ENCODE measurements at regions not wholly inside any gene's neighbourhood (a gene's known extent, or its start where the extent isn't known, plus 50 kb on each side); places are given as distances from the start of the nearest gene placed in this dataset.

GRCh38 chr20:43295781-43296180, 106.1 kb upstream of the PTPRT start:
- no peak overlapping the region for H3K4me3 ChIP-seq (ENCODE audit: low read depth, low read length)
- no peak for DNase-seq (ENCODE audit: low read depth)
- no peak for TF ChIP-seq CTCF (conservative IDR thresholded peaks at IDR 0.05; ENCODE audit: low read depth, low read length)

GRCh38 chr20:43295263-43295662, 105.6 kb upstream of the PTPRT start:
- no peak for DNase-seq (ENCODE audit: low read depth)
- no peak overlapping the region for H3K4me3 ChIP-seq (ENCODE audit: low read depth, low read length)
- TF ChIP-seq CTCF (conservative IDR thresholded peaks at IDR 0.05; ENCODE audit: low read depth, low read length) = no peak

GRCh38 chr20:43294031-43294430, 104.3 kb upstream of the PTPRT start:
- no peak for DNase-seq (ENCODE audit: low read depth)
- TF ChIP-seq CTCF (conservative IDR thresholded peaks at IDR 0.05; ENCODE audit: low read depth, low read length) = no peak
- no peak overlapping the region for H3K4me3 ChIP-seq (ENCODE audit: low read depth, low read length)

GRCh38 chr20:43293068-43293786, 103.5 kb upstream of the PTPRT start:
- no peak for DNase-seq (ENCODE audit: low read depth)
- no peak overlapping the region for H3K4me3 ChIP-seq (ENCODE audit: low read depth, low read length)
- no peak for TF ChIP-seq CTCF (conservative IDR thresholded peaks at IDR 0.05; ENCODE audit: low read depth, low read length)

- TF ChIP-seq CTCF (conservative IDR thresholded peaks at IDR 0.05; ENCODE audit: low read depth, low read length) = no peak
- no peak for DNase-seq (ENCODE audit: low read depth)
Observed at GRCh38 chr20:43292222-43292621, 102.5 kb upstream of the PTPRT start.

GRCh38 chr20:43287637-43288036, 97.9 kb upstream of the PTPRT start:
- no peak overlapping the region for H3K4me3 ChIP-seq (ENCODE audit: low read depth, low read length)
- DNase-seq (ENCODE audit: low read depth) = no peak
- no peak for TF ChIP-seq CTCF (conservative IDR thresholded peaks at IDR 0.05; ENCODE audit: low read depth, low read length)

More at GRCh38 chr20:43292222-43292621, 102.5 kb upstream of the PTPRT start:
- no peak overlapping the region for H3K4me3 ChIP-seq (ENCODE audit: low read depth, low read length)

- no peak for DNase-seq (ENCODE audit: low read depth)
- TF ChIP-seq CTCF (conservative IDR thresholded peaks at IDR 0.05; ENCODE audit: low read depth, low read length) = no peak
Observed at GRCh38 chr20:43285170-43285569, 95.5 kb upstream of the PTPRT start.

More at GRCh38 chr20:43285170-43285569, 95.5 kb upstream of the PTPRT start:
- no peak overlapping the region for H3K4me3 ChIP-seq (ENCODE audit: low read depth, low read length)

Measured in choroid plexus epithelial cell (primary cell).